NCI-H345 treated with DMSO at 0.1 percent for 48 hours (cell line): ENCODE measurements at regions not wholly inside any gene's neighbourhood (a gene's known extent, or its start where the extent isn't known, plus 50 kb on each side); places are given as distances from the start of the nearest gene placed in this dataset.

ENCODE experiments used
- DNase-seq: peaks from one replicate; lab custom pipeline; 2025; ENCODE audit not compliant: unreplicated experiment; lab: John Stamatoyannopoulos, UW

GRCh38 chr2:611519-611918 is 65.7 kb downstream of the TMEM18 start:
- no peak for DNase-seq

GRCh38 chr2:610491-610890 is 66.7 kb downstream of the TMEM18 start:
- no peak for DNase-seq

- no peak for DNase-seq
Measured at GRCh38 chr2:609881-610280, 67.3 kb downstream of the TMEM18 start.

- no peak for DNase-seq
Measured at GRCh38 chr2:609449-609848, 67.8 kb downstream of the TMEM18 start.

GRCh38 chr2:608711-609110 is 68.5 kb downstream of the TMEM18 start:
- DNase-seq = no peak

GRCh38 chr2:608297-608696 is 68.9 kb downstream of the TMEM18 start:
- DNase-seq = no peak

- DNase-seq = no peak
Measured at GRCh38 chr2:607709-608108, 69.5 kb downstream of the TMEM18 start.

- no peak for DNase-seq
Measured at GRCh38 chr2:607172-607571, 70.0 kb downstream of the TMEM18 start.

- no peak for DNase-seq
Measured at GRCh38 chr2:605674-606608, 71.3 kb downstream of the TMEM18 start.

GRCh38 chr2:604854-605524 is 72.2 kb downstream of the TMEM18 start:
- no peak for DNase-seq

- DNase-seq = no peak
Measured at GRCh38 chr2:604385-604784, 72.8 kb downstream of the TMEM18 start.

- no peak for DNase-seq
Measured at GRCh38 chr2:603869-604268, 73.3 kb downstream of the TMEM18 start.

GRCh38 chr2:603427-603826 is 73.8 kb downstream of the TMEM18 start:
- no peak for DNase-seq

GRCh38 chr2:602571-603359 is 74.4 kb downstream of the TMEM18 start:
- DNase-seq = no peak

- no peak for DNase-seq
Measured at GRCh38 chr2:601806-602455, 75.3 kb downstream of the TMEM18 start.

GRCh38 chr2:601387-601698 is 75.9 kb downstream of the TMEM18 start:
- no peak for DNase-seq

GRCh38 chr2:600542-601386 is 76.4 kb downstream of the TMEM18 start:
- no peak for DNase-seq

- no peak for DNase-seq
Measured at GRCh38 chr2:599601-600000, 77.6 kb downstream of the TMEM18 start.

- no peak for DNase-seq
Measured at GRCh38 chr2:598058-598802, 79.0 kb downstream of the TMEM18 start.
